H1 (cell line): ENCODE measurements at regions not wholly inside any gene's neighbourhood (a gene's known extent, or its start where the extent isn't known, plus 50 kb on each side); places are given as distances from the start of the nearest gene placed in this dataset.

Source experiments
- CTCF ChIA-PET: fragments of 300-600 bp; sonication (Branson Sonifier 250); formaldehyde crosslinking; loops from one replicate; lab custom pipeline; 2021; ENCODE audit not compliant: partially characterized antibody; lab: Charles Lee
- POLR2A ChIA-PET: fragments of 300-600 bp; sonication (Branson Sonifier 250); formaldehyde crosslinking; loops from one replicate; lab custom pipeline; 2021; ENCODE audit warnings: inconsistent platforms; ENCODE audit not compliant: partially characterized antibody; lab: Charles Lee
- DNase-seq, 2 experiments: peaks; one replicate each; pipeline versions ENCODE4 v3.0.0 to v3.0.0-alpha.2; 2010 to 2022; ENCODE audit warnings: low spot score in 2 of 2, low read depth in 1 of 2, mixed read lengths in 1 of 2
- FAIRE-seq: peaks from 2 replicates; lab custom pipeline; 2011; peaks lifted over from hg19 to GRCh38; lab: Jason Lieb, UNC
- H2AFZ ChIP-seq: 2 replicates; pipeline ENCODE4 v1.8.1; 2012; ENCODE audit warnings: low read length, inconsistent platforms
- H2AK5ac ChIP-seq: 2 replicates; pipeline ENCODE4 v1.6.1; 2013; ENCODE audit warnings: low read depth, low read length
- H2BK120ac ChIP-seq: replicated peaks from 2 replicates; pipeline ENCODE3; 2013; ENCODE audit warnings: low read depth, low read length, inconsistent platforms
- H2BK12ac ChIP-seq: 2 replicates; pipeline ENCODE4 v1.6.1; 2013; ENCODE audit warnings: low read depth, low read length
- H2BK15ac ChIP-seq: 2 replicates; pipeline ENCODE4 v1.6.1; 2013; ENCODE audit warnings: low read length
- H2BK20ac ChIP-seq: 2 replicates; pipeline ENCODE4 v1.6.1; 2013; ENCODE audit warnings: low read length
- H2BK5ac ChIP-seq: 2 replicates; pipeline ENCODE4 v1.6.1; 2013; ENCODE audit warnings: low read depth, low read length
- H3K14ac ChIP-seq: 2 replicates; pipeline ENCODE4 v1.6.1; 2013; ENCODE audit warnings: inconsistent platforms; ENCODE audit not compliant: insufficient read length
- H3K18ac ChIP-seq: 2 replicates; pipeline ENCODE4 v1.6.1; 2013; ENCODE audit warnings: low read length; ENCODE audit errors: extremely low read depth
- H3K23ac ChIP-seq: 2 replicates; pipeline ENCODE4 v1.6.1; 2013; ENCODE audit warnings: inconsistent platforms; ENCODE audit not compliant: insufficient read length
- H3K23me2 ChIP-seq: 2 replicates; pipeline ENCODE4 v1.6.1; 2013; ENCODE audit warnings: low read depth, low read length
- H3K27ac ChIP-seq: 2 replicates; pipeline ENCODE4 v1.6.1; 2011; ENCODE audit warnings: low read depth, low read length, inconsistent platforms
- H3K27me3 ChIP-seq, 4 experiments: replicated peaks in 1 of 4; 1 replicate in 1 of 4; 2 replicates in 3 of 4; pipeline versions ENCODE4 v1.6.1 to v1.8.1; 2011 to 2013; ENCODE audit warnings: low read length in 3 of 4, mild to moderate bottlenecking in 3 of 4, inconsistent platforms in 2 of 4, mixed read lengths in 2 of 4, moderate library complexity in 1 of 4; ENCODE audit not compliant: control insufficient read depth in 3 of 4, insufficient read depth in 3 of 4; ENCODE audit errors: extremely low read depth in 1 of 4
- H3K36me3 ChIP-seq, 4 experiments: 2 replicates each; pipeline versions ENCODE4 v1.6.1 to v1.8.1; 2011 to 2013; ENCODE audit warnings: mild to moderate bottlenecking in 4 of 4, low read length in 3 of 4, moderate library complexity in 2 of 4, control low read depth in 1 of 4, inconsistent platforms in 1 of 4; ENCODE audit not compliant: insufficient read depth in 4 of 4, control insufficient read depth in 2 of 4
- H3K4ac ChIP-seq: replicated peaks from 2 replicates; pipeline ENCODE3; 2013; ENCODE audit warnings: low read length, low read depth, mixed read lengths, inconsistent platforms; ENCODE audit not compliant: insufficient read length
- H3K4me1 ChIP-seq, 4 experiments: replicated peaks in 1 of 4; 1 replicate in 1 of 4; 2 replicates in 3 of 4; pipeline versions ENCODE4 v1.6.1 to v1.8.1; 2011 to 2013; ENCODE audit warnings: low read length in 3 of 4, inconsistent platforms in 2 of 4, mixed read lengths in 1 of 4; ENCODE audit not compliant: insufficient read depth in 4 of 4, control insufficient read depth in 3 of 4
- H3K4me2 ChIP-seq, 2 experiments: 2 replicates each; pipeline versions ENCODE4 v1.6.1 to v1.8.1; 2011 to 2013; ENCODE audit warnings: low read depth in 2 of 2, low read length in 2 of 2, control low read depth in 1 of 2, inconsistent platforms in 1 of 2, mild to moderate bottlenecking in 1 of 2; ENCODE audit not compliant: insufficient read depth in 1 of 2
- H3K4me3 ChIP-seq, 4 experiments: fragments of 200-600, 300-600 bp in 1 of 4; sonication (generic), shearing (Covaris generic), sonication (Bioruptor Twin) in 1 of 4; 2 replicates each; pipeline versions ENCODE4 v1.5.1 to v1.8.1; 2011 to 2016; ENCODE audit warnings: low read length in 4 of 4, low read depth in 3 of 4, control low read depth in 2 of 4, inconsistent platforms in 2 of 4, mild to moderate bottlenecking in 2 of 4, mixed read lengths in 1 of 4, moderate library complexity in 1 of 4; ENCODE audit not compliant: insufficient read depth in 2 of 4; ENCODE audit errors: extremely low read depth in 1 of 4
- H3K56ac ChIP-seq: replicated peaks from 2 replicates; pipeline ENCODE3; 2013; ENCODE audit warnings: low read depth, mild to moderate bottlenecking, mixed read lengths, low read length, inconsistent platforms; ENCODE audit not compliant: insufficient read length
- H3K79me1 ChIP-seq: 2 replicates; pipeline ENCODE4 v1.6.1; 2013; ENCODE audit warnings: low read depth, low read length, control low read depth
- H3K79me2 ChIP-seq, 2 experiments: 2 replicates each; pipeline versions ENCODE4 v1.6.1 to v1.8.1; 2012 to 2013; ENCODE audit warnings: low read length in 2 of 2, mild to moderate bottlenecking in 2 of 2, inconsistent platforms in 1 of 2; ENCODE audit not compliant: insufficient read depth in 2 of 2, control insufficient read depth in 1 of 2
- H3K9ac ChIP-seq, 4 experiments: replicated peaks in 1 of 4; 1 replicate in 1 of 4; 2 replicates in 3 of 4; pipeline versions ENCODE4 v1.6.1 to v1.8.1; 2011 to 2013; ENCODE audit warnings: low read depth in 3 of 4, low read length in 3 of 4, control low read depth in 2 of 4, mild to moderate bottlenecking in 2 of 4, moderate library complexity in 2 of 4, inconsistent platforms in 1 of 4; ENCODE audit errors: extremely low read depth in 1 of 4
- H3K9me3 ChIP-seq, 2 experiments: 2 replicates each; pipeline versions ENCODE4 v1.6.1 to v1.8.1; 2012 to 2013; ENCODE audit warnings: mild to moderate bottlenecking in 2 of 2, moderate library complexity in 2 of 2, control low read depth in 1 of 2, inconsistent platforms in 1 of 2, low read depth in 1 of 2, low read length in 1 of 2, mixed read lengths in 1 of 2; ENCODE audit not compliant: insufficient read depth in 2 of 2
- H4K20me1 ChIP-seq, 2 experiments: replicated peaks in 1 of 2; 2 replicates each; pipeline versions ENCODE3 to v1.8.1; 2011 to 2013; ENCODE audit warnings: inconsistent platforms in 2 of 2, low read length in 2 of 2, mild to moderate bottlenecking in 1 of 2; ENCODE audit not compliant: insufficient read depth in 2 of 2, control insufficient read depth in 1 of 2
- H4K5ac ChIP-seq: 2 replicates; pipeline ENCODE4 v1.6.1; 2013; ENCODE audit warnings: low read length, low read depth, mixed read lengths, inconsistent platforms; ENCODE audit not compliant: insufficient read length
- H4K8ac ChIP-seq: 2 replicates; pipeline ENCODE4 v1.8.0; 2013; ENCODE audit warnings: mild to moderate bottlenecking, moderate library complexity, low read length, inconsistent platforms; ENCODE audit not compliant: insufficient read depth; ENCODE audit errors: extremely low read depth
- H4K91ac ChIP-seq: replicated peaks from 2 replicates; pipeline ENCODE3; 2013; ENCODE audit warnings: low read length, mixed read lengths, inconsistent platforms; ENCODE audit not compliant: insufficient read length
- CREB1 ChIP-seq: IDR thresholded peaks from 2 replicates; pipeline ENCODE4 v1.6.1; 2012; ENCODE audit warnings: inconsistent platforms
- KDM4A ChIP-seq: IDR thresholded peaks from one replicate; pipeline ENCODE4 v1.7.1; 2012; ENCODE audit warnings: low read depth, mild to moderate bottlenecking, moderate library complexity, low read length, inconsistent platforms; ENCODE audit not compliant: severe bottlenecking
- NRF1 ChIP-seq: IDR thresholded peaks from 2 replicates; pipeline ENCODE4 v1.6.1; 2011; ENCODE audit warnings: mild to moderate bottlenecking, low read depth, low read length, improper control_type of control experiment
- RBBP5 ChIP-seq: IDR thresholded peaks from 2 replicates; pipeline ENCODE4 v1.7.1; 2012; ENCODE audit warnings: low read depth, mild to moderate bottlenecking, inconsistent platforms, low read length, moderate library complexity, borderline replicate concordance
- RNF2 ChIP-seq: fragments of 200-900, 300-1000 bp; sonication (generic); IDR thresholded peaks from 2 replicates; pipeline ENCODE4 v1.7.1; 2016; ENCODE audit warnings: borderline replicate concordance, low read depth, mild to moderate bottlenecking, antibody characterized with exemption, low read length; ENCODE audit not compliant: poor library complexity, severe bottlenecking; ENCODE audit errors: missing control alignments
- WGBS, 2 experiments: shearing (Covaris generic) in 1 of 2; methylation state at CpG; one replicate each; pipeline versions ENCODE4 v1.1.6 to v1.1.7; 2013 to 2015; ENCODE audit warnings: low lambda C conversion rate in 2 of 2, mixed read lengths in 2 of 2, inconsistent platforms in 1 of 2, low coverage in 1 of 2, missing lambda C conversion rate in 1 of 2; ENCODE audit not compliant: insufficient replicate concordance in 2 of 2, insufficient coverage in 1 of 2, insufficient read length in 1 of 2; ENCODE audit errors: extremely low coverage in 1 of 2, missing lambda C conversion rate in 1 of 2; 5-methylcytosine and 5-hydroxymethylcytosine counted together
- TF ChIP-seq, protein P1 (sequence below), 3 experiments: IDR thresholded peaks; 1 replicate in 2 of 3; 2 replicates in 1 of 3; pipeline versions ENCODE4 v1.5.1 to v1.6.1; 2011; ENCODE audit warnings: low read length in 3 of 3, mild to moderate bottlenecking in 3 of 3, inconsistent platforms in 2 of 3, low read depth in 1 of 3, moderate library complexity in 1 of 3; ENCODE audit not compliant: insufficient read depth in 1 of 3; ENCODE audit errors: control extremely low read depth in 1 of 3
- TF ChIP-seq, protein P2 (sequence below): IDR thresholded peaks from 2 replicates; pipeline ENCODE4 v1.6.1; 2011; ENCODE audit warnings: low read depth, mild to moderate bottlenecking, low read length; ENCODE audit not compliant: insufficient read depth

DNA sequence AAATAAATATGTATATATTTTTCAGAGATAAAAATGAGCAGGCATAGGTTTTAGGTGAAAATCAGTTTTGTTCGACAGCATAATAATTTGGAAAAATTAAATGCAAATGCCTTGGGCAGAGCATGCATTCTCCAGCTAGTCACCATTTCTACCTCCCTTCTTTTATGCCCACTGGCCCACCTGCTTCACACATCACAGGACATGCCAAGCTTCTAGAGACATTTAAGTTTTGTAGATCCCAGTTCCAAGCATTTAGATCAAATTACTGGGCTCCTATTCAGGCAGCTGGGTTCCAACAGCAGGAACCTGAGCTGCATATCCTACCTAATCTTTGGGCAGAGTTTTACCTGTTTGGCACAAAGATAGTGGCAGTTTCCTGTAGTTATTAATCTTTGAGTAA, 67.6 kb upstream of the SLC38A4 start:
- H3K23ac ChIP-seq = no peak overlapping the region
- no peaks in the 10 kb centered on the region for H3K79me1 ChIP-seq
- no peak overlapping the region for H3K27ac ChIP-seq
- H3K4ac ChIP-seq = no peak overlapping the region
- H2BK5ac ChIP-seq = no peak overlapping the region
- H3K18ac ChIP-seq = no peak overlapping the region
- H3K9me3 ChIP-seq = no peaks in the 10 kb centered on the region
- no peaks in the 10 kb centered on the region for H4K20me1 ChIP-seq
- no peak overlapping the region for H4K91ac ChIP-seq
- TF ChIP-seq, protein P1, sequence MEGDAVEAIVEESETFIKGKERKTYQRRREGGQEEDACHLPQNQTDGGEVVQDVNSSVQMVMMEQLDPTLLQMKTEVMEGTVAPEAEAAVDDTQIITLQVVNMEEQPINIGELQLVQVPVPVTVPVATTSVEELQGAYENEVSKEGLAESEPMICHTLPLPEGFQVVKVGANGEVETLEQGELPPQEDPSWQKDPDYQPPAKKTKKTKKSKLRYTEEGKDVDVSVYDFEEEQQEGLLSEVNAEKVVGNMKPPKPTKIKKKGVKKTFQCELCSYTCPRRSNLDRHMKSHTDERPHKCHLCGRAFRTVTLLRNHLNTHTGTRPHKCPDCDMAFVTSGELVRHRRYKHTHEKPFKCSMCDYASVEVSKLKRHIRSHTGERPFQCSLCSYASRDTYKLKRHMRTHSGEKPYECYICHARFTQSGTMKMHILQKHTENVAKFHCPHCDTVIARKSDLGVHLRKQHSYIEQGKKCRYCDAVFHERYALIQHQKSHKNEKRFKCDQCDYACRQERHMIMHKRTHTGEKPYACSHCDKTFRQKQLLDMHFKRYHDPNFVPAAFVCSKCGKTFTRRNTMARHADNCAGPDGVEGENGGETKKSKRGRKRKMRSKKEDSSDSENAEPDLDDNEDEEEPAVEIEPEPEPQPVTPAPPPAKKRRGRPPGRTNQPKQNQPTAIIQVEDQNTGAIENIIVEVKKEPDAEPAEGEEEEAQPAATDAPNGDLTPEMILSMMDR (IDR thresholded peaks at IDR 0.05; ENCODE audit: control extremely low read depth in 1 of 3, insufficient read depth in 1 of 3, low read depth in 1 of 3, low read length in 3 of 3) = no peak
- no peak for TF ChIP-seq KDM4A
- no peak for TF ChIP-seq RBBP5
- TF ChIP-seq CREB1 = no peak
- TF ChIP-seq NRF1 = no peak
- TF ChIP-seq, protein P2, sequence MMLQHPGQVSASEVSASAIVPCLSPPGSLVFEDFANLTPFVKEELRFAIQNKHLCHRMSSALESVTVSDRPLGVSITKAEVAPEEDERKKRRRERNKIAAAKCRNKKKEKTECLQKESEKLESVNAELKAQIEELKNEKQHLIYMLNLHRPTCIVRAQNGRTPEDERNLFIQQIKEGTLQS = no peak
- TF ChIP-seq RNF2 = no peak
- no peak overlapping the region for H3K9ac ChIP-seq
- H2AK5ac ChIP-seq = no peak overlapping the region
- H3K56ac ChIP-seq = no peak overlapping the region
- no peaks in the 10 kb centered on the region for H3K79me2 ChIP-seq
- H2BK120ac ChIP-seq = no peak overlapping the region
- 82% methylated on average over 1 of the region's 1 CpG; no CpG with 5 or more reads in 1 of the 2 experiments for whole genome bisulfite sequencing, 2 experiments
- H2BK15ac ChIP-seq = no peak overlapping the region
- no peak overlapping the region for H3K14ac ChIP-seq
- no peak overlapping the region for H3K4me2 ChIP-seq
- DNase-seq (no peak), FAIRE-seq (no peak)
- POLR2A ChIA-PET = interaction anchor here (0.6 kb wide), 1 partner anchor 486 kb away, joined by 5 read pairs; no protein-coding TSS in a partner anchor
- H4K8ac ChIP-seq = no peak overlapping the region
- no peak overlapping the region for H4K5ac ChIP-seq
- no peaks in the 10 kb centered on the region for H3K4me1 ChIP-seq
- H3K27me3 ChIP-seq = no peaks in the 10 kb centered on the region
- no peak overlapping the region for H3K4me3 ChIP-seq
- H3K23me2 ChIP-seq = no peaks in the 10 kb centered on the region
- no peak overlapping the region for H2BK12ac ChIP-seq
- H3K36me3 ChIP-seq = no peaks in the 10 kb centered on the region
- no peak overlapping the region for H2AFZ ChIP-seq
- H2BK20ac ChIP-seq = no peak overlapping the region
- CTCF ChIA-PET = no interaction called here
